GF-D8 (cell line): ENCODE measurements at regions not wholly inside any gene's neighbourhood (a gene's known extent, or its start where the extent isn't known, plus 50 kb on each side); places are given as distances from the start of the nearest gene placed in this dataset.

Source experiments
- DNase-seq: peaks from one replicate; lab custom pipeline; 2025; lab: John Stamatoyannopoulos, UW

DNA sequence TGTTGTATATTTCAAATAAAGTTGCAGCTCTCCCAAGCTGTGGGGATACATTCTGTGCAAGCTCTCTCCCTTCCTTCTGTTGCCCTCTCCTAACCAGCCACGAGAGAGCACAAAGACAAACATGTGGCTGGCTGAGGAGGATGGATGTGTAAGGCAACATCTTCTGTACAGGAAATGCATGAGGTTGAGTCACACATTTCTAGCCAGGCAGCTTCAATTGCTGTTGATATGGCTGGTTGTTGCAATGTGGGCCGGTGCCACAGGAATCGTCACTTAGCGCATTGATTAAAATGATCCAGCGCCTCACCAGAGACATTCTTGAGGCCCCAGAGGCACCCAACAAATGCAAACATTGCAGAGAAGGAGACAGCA lies 207.1 kb downstream of the ICE1 start:
- no peak for DNase-seq

GRCh38 chr5:5628866-5629606 lies 206.6 kb downstream of the ICE1 start:
- no peak for DNase-seq

- DNase-seq = no peak
These were observed 203.9 kb downstream of the ICE1 start for GRCh38 chr5:5626412-5626811.

DNA sequence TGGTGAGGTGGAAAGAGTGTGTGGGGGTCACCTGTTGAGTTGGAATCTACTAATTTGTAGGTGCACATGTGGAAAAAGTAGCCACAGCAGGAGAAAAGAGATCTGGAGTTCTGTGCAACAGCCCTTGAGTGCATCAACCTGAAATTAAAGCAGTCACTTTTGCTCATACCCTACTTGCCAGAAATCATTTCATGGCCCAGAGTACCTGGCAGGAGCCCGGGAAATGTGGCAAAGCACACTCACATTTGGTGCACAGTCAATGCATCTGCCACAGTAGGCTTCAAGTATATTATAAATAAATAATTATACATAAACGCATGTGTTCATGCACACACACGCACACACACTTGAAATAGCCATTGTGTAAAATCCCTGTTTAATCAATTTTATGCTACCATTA lies 203.0 kb downstream of the ICE1 start:
- no peak for DNase-seq

- DNase-seq = no peak
These were observed 200.9 kb downstream of the ICE1 start for GRCh38 chr5:5623397-5623796.

DNA sequence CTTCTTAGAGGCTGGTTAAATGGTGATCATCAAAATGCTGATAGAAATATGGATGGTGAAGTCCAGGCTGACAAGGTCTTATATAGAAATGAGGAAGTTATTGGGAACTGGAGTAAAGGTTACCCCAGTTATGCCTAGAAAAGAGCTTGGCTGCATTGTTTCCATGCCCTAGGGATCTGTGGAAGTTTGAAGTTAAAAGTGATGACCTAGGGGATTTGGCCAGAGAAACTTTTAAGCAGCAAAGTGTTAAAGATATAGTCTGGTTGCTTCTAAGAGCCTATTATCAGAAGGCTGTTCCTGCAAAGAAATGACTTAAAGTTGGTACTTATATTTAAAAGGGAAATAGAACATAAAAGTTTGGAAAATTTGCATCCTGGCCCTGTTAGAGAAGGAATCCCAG lies 200.3 kb downstream of the ICE1 start:
- DNase-seq = no peak

DNA sequence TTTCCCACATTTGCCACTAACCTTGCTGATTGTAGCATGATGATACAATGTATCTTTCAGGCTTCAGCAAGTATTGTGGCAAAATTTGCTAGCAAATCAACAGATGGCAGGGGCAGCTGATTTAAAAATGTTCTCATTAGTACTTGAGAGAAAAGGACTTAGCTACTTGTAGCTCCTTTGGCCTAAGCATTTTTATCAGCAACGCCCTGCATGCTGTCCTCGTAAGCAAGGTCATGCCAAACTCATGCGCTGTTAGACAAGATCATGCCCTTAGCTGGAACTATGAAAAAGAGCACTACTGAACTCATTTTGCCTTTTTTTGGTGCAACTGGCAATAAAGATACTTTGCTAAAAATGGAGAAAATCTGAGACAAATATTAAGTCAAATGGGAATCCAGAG lies 197.1 kb downstream of the ICE1 start:
- DNase-seq = no peak

GRCh38 chr5:5617024-5617423 lies 194.5 kb downstream of the ICE1 start:
- no peak for DNase-seq

DNA sequence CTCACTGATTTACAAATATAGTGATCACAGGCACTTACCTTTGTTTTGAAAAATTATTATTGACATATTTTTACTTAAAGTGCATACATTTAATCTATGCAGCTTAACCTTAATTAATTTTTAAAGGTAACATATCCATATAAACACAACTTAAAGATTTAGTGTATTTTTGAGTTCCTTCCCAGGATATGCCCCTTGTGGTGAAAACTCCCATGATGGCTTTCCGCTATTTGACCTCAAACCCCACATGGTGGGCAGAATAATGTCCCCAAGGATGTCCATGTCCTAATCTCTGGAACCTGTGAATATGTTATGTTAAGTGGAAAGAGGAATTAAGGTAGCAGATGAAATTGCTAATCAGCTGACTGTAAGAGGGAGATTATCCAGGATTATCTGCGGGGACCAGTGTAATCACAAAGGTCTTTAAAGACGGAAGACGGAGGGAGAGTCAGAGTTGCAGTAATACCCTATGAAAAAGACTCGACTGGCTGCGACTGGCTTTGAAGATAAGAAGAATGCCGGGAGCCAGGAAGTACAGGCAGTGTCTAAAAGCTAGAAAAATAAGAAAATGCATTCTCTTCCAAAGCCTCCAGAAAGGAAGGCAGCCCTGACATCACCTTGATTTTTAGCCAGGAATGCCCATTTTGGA lies 193.9 kb downstream of the ICE1 start:
- no peak for DNase-seq

- no peak for DNase-seq
These were observed 193.1 kb downstream of the ICE1 start for GRCh38 chr5:5615569-5615968.

GRCh38 chr5:5613261-5613990 lies 190.9 kb downstream of the ICE1 start:
- DNase-seq = no peak

- DNase-seq = no peak
These were observed 189.6 kb downstream of the ICE1 start for GRCh38 chr5:5612096-5612495.

DNA sequence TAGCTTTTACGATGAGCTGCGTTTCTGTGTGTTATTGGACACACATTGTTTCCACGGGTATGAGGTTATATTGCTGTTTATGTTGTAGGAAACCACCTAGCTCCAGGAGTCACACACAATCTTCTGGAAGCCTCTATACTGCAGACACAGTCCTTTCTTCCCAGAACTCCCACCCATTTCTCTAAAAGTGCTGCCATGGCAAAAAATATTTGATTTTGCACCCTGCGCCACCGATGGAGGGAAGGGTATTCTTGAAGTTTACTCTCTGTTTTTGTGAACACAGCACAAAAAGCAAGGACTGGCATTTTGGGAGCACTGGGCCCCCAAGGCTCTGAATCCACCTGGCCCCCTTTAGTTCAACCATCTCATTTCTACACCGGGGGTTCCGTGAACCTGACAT lies 187.5 kb downstream of the ICE1 start:
- no peak for DNase-seq

DNA sequence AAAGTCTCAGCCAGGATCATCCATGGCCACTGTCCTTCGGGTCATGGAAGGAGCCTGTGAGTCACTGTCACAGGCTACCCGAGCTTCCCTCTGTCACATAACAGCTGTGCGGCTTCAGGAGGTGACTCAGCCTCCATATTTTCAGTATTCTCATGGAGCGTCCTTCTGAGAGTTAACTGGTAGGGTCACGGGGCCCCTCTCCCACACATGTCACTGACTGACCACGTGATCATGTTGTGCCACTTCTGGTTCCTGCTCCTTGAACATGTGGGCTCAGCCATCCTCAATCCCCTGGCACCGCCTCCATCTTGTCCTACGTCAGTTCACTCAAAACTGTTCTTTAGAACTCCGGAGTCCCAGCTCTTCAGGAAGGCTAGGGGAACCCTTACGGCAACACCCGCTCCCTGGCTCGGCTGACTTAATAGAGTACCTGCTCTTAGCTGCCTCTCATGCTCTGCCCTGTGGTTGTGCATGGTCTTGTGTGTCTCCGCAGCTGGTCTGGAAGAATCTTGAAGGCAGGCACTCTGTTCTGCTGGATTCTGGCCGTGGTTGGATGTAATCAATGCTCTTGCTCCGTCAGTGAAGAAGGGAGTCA lies 182.8 kb downstream of the ICE1 start:
- DNase-seq = no peak

DNA sequence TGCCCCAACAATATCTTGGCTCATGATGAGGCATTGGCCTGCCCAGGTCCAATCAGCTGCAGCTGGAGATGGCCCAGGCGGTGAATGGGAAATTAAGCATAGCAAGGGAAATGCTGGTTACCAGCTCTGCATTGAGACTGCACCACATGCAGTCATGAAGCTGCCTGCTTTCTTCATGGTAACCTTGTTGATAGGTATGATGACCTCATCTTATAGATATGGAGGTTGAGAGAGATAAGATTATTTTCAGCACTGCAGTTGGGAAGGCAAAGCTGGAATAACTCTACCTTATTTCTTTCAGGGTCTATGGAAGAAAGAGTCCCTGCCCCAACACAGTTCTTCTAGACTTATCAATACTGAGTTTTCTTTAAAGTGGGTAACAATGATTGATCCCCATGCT lies 180.1 kb downstream of the ICE1 start:
- no peak for DNase-seq

- no peak for DNase-seq
These were observed 176.2 kb downstream of the ICE1 start for GRCh38 chr5:5598547-5599113.

- DNase-seq = no peak
These were observed 170.9 kb downstream of the ICE1 start for GRCh38 chr5:5593391-5593790.

DNA sequence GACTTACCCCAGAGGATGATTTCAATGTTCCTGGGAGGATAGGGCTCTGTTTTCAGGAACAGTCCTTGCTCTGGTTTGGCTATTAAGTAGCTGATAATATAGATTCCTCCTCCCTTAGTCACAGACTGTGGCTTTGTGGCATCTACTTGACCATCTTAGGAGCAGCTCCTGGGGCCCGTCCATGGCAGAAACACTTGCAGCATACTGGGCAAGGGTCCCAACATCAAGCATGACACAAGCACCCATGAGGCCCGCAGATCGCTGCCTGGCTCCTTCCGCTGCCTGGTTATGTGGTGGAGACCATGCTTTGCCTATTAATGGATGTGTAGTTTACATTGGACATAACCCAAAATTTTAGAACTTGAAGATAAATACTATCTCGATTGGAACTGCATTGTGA lies 170.1 kb downstream of the ICE1 start:
- DNase-seq = no peak

- DNase-seq = no peak
These were observed 169.1 kb downstream of the ICE1 start for GRCh38 chr5:5591567-5591966.

GRCh38 chr5:5589857-5590256 lies 167.4 kb downstream of the ICE1 start:
- DNase-seq = no peak

- DNase-seq = no peak
These were observed 166.7 kb downstream of the ICE1 start for GRCh38 chr5:5588887-5589826.
